ENCODE measurements at regions not wholly inside any gene's neighbourhood (a gene's known extent, or its start where the extent isn't known, plus 50 kb on each side); places are given as distances from the start of the nearest gene placed in this dataset.
"Not testable (repeated sequence)": the region's sequence is repeated elsewhere in the genome, so short reads cannot be mapped to it uniquely, and the experiment has no call there.

GRCh38 chr21:17679002-17679600, 66.4 kb upstream of the BTG3 start:
- peak in 1 of 2 experiments; percentile 49 for DNase-seq

GRCh38 chr21:17676930-17677329, 64.2 kb upstream of the BTG3 start:
- DNase-seq = not testable (repeated sequence)

- DNase-seq = no peak
Measured at GRCh38 chr21:17674106-17674505, 61.4 kb upstream of the BTG3 start.

GRCh38 chr21:17673261-17674020, 60.7 kb upstream of the BTG3 start:
- DNase-seq = no peak

GRCh38 chr21:17671733-17672132, 59.0 kb upstream of the BTG3 start:
- DNase-seq = no peak

- DNase-seq = no peak
Measured at GRCh38 chr21:17668479-17669140, 55.9 kb upstream of the BTG3 start.

- DNase-seq = no peak
Measured at GRCh38 chr21:17667256-17667655, 54.6 kb upstream of the BTG3 start.
